ENCODE measurements at regions not wholly inside any gene's neighbourhood (a gene's known extent, or its start where the extent isn't known, plus 50 kb on each side); places are given as distances from the start of the nearest gene placed in this dataset.
A peak's percentile ranks its signal among the peaks of the same experiment; 100 is the strongest.

- H3K4me3 ChIP-seq (ENCODE audit: low read length), result no peak overlapping the region
- DNase-seq (ENCODE audit: low read depth), result peak; percentile 66
- TF ChIP-seq, protein P1, sequence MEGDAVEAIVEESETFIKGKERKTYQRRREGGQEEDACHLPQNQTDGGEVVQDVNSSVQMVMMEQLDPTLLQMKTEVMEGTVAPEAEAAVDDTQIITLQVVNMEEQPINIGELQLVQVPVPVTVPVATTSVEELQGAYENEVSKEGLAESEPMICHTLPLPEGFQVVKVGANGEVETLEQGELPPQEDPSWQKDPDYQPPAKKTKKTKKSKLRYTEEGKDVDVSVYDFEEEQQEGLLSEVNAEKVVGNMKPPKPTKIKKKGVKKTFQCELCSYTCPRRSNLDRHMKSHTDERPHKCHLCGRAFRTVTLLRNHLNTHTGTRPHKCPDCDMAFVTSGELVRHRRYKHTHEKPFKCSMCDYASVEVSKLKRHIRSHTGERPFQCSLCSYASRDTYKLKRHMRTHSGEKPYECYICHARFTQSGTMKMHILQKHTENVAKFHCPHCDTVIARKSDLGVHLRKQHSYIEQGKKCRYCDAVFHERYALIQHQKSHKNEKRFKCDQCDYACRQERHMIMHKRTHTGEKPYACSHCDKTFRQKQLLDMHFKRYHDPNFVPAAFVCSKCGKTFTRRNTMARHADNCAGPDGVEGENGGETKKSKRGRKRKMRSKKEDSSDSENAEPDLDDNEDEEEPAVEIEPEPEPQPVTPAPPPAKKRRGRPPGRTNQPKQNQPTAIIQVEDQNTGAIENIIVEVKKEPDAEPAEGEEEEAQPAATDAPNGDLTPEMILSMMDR (IDR thresholded peaks at IDR 0.05; ENCODE audit: insufficient read depth, low read depth, low read length, missing control alignments), result no peak
Measured at GRCh38 chr6:4670824-4671409, 105.3 kb upstream of the CDYL start.

- DNase-seq (ENCODE audit: low read depth), result no peak
- TF ChIP-seq, protein P1 (IDR thresholded peaks at IDR 0.05; ENCODE audit: insufficient read depth, low read depth, low read length, missing control alignments), result no peak
- no peak overlapping the region for H3K4me3 ChIP-seq (ENCODE audit: low read length)
Measured at GRCh38 chr6:4670290-4670689, 105.9 kb upstream of the CDYL start.

- no peak for DNase-seq (ENCODE audit: low read depth)
- H3K4me3 ChIP-seq (ENCODE audit: low read length), result no peak overlapping the region
- TF ChIP-seq, protein P1 (IDR thresholded peaks at IDR 0.05; ENCODE audit: insufficient read depth, low read depth, low read length, missing control alignments), result no peak
Measured at GRCh38 chr6:4668271-4669179, 107.7 kb upstream of the CDYL start.

DNA sequence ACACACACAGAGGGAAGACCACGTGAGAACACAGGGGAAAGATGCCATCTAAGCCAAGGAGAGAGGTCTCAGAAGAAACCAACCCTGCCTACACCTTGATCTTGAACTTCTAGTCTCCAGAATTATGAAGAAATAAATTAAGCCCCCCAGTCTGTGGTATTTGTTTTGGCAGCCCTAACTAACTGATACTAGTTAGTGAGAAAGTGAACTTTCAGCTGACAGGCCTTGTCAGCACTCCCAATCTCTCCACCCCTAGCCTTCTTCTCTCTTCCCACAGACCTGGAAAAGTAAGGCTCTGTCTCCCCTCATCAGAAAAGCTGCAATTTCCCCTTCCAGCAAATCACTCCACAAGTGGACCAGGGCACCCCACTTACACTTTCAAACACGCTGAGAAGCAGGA lies 108.6 kb upstream of the CDYL start:
- no peak for DNase-seq (ENCODE audit: low read depth)
- H3K4me3 ChIP-seq (ENCODE audit: low read length), result no peak overlapping the region
- TF ChIP-seq, protein P1 (IDR thresholded peaks at IDR 0.05; ENCODE audit: insufficient read depth, low read depth, low read length, missing control alignments), result no peak

DNA sequence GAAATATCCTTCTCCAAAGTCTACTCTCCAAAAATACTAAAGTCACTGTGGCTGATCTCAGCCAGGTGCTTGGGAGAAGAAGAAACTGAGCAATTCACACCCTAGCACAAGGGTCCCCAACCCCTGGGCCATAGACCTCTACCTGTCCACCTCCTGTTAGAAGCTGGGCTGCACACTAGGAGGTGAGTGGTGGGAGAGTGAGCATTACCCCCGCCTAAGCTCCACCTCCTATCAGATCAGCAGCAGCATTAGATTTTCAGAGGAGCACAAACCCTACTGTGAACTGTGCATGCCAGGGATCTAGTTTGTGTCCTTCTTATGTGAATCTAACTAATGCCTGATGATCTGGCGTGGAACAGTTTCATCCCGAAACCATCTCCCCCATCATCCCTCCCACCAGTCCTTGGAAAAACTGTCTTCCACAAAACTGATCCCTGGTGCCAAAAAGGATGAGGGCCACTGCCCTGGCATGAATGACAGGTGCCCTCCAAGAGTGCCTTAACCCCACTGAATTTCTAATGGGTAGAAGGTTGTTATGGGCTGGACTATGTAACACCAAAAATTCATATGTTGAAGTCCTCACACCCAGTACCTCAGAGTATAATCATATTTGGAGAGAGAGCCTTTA lies 109.2 kb upstream of the CDYL start:
- no peak overlapping the region for H3K4me3 ChIP-seq (ENCODE audit: low read length)
- DNase-seq (ENCODE audit: low read depth), result no peak
- TF ChIP-seq, protein P1 (IDR thresholded peaks at IDR 0.05; ENCODE audit: insufficient read depth, low read depth, low read length, missing control alignments), result no peak

DNA sequence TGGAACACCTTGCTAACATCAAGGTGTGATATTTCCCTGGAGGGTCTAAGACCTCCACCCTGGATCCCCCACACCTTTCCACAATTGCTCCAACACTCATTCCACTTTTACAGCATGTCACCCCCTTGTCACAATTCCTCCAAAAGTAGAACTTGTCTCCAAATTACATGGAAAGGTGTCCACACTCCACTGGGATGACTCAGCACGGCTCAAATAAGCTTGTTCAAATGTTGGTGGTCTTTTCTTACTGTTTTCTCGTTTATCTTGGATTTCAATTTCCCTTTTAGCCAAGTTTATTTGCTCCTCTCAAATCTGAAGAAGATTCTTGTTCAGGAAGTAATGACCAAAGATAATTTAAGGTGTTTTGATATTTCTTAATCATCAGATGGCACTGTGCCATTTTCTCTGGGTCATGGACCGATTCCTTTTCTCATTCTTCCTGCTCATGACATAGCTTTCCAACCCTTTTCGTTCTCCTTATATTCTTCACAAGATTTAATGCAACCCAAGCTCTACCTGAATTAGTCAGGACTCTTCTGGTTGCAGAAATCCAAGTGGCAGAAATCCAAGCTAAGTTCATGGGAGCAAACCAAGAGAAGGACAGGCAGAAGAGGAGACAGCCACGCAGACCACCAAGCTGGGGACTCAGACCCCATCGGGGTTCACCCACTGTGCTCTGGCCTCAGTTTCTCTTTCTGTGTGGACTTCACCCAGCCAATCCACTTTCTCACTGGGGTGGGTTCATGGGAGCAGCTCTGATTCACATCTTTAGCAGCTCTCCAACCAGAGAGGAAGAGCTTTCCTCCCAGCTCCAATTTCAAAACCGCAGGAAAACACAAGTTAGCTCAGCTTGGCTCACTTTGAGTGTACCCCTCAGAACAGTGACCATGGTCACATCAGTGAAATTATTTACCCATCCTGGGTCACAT lies 110.5 kb upstream of the CDYL start:
- TF ChIP-seq, protein P1 (IDR thresholded peaks at IDR 0.05; ENCODE audit: insufficient read depth, low read depth, low read length, missing control alignments), result no peak
- DNase-seq (ENCODE audit: low read depth), result peak; percentile 78

More for the DNA sequence above, 110.5 kb upstream of the CDYL start:
- no peak overlapping the region for H3K4me3 ChIP-seq (ENCODE audit: low read length)

Measured in epithelial cell of esophagus (primary cell).